ENCODE measurements at regions not wholly inside any gene's neighbourhood (a gene's known extent, or its start where the extent isn't known, plus 50 kb on each side); places are given as distances from the start of the nearest gene placed in this dataset.

GRCh38 chr13:40176242-40176641, 490.2 kb downstream of the FOXO1 start:
- TF ChIP-seq POLR2A (IDR thresholded peaks at IDR 0.05; ENCODE audit: low read length) (no peak), GATA1 (IDR thresholded peaks at IDR 0.05; ENCODE audit: low read depth, low read length) (no peak)

All from erythroblast (primary cell).